HepG2 (cell line): ENCODE measurements at regions not wholly inside any gene's neighbourhood (a gene's known extent, or its start where the extent isn't known, plus 50 kb on each side); places are given as distances from the start of the nearest gene placed in this dataset.
"Not testable (repeated sequence)": the region's sequence is repeated elsewhere in the genome, so short reads cannot be mapped to it uniquely, and the experiment has no call there.

ENCODE experiments used
- ATAC-seq: fragments of 200-7000 bp; cut with Tn5 transposase; 3 replicates; pipeline ENCODE4 v1.9.1; 2020; ENCODE audit warnings: mild to moderate bottlenecking, moderate library complexity
- BruUV-seq: library from RNA; stranded (reverse); fragments of 400-500 nt; replicated peaks from 2 replicates; lab custom pipeline; 2021; lab: Mats Ljungman, UMichigan
- CTCF ChIA-PET: fragments of 300-600 bp; formaldehyde crosslinking; extraction: SDS; loops from one replicate; lab custom pipeline; 2021; ENCODE audit warnings: low total read pairs, inconsistent platforms, low intra/inter-chr PET ratio; lab: Yijun Ruan, JAX
- POLR2A ChIA-PET: fragments of 350-600 bp; sonication (Branson Sonifier 250); formaldehyde crosslinking; loops from one replicate; lab custom pipeline; 2020; ENCODE audit warnings: antibody characterized with exemption, inconsistent platforms; lab: Yijun Ruan, JAX
- DNase-seq: peaks from one replicate; pipeline ENCODE4 v3.0.0-alpha.2; 2015; ENCODE audit warnings: low spot score
- FAIRE-seq: peaks from 3 replicates; lab custom pipeline; 2011; peaks lifted over from hg19 to GRCh38; lab: Jason Lieb, UNC
- H2AFZ ChIP-seq: one replicate; pipeline ENCODE4 v1.6.1; 2011; ENCODE audit warnings: low read length, inconsistent platforms
- H3K27ac ChIP-seq: fragments of 300-600 bp; 3 replicates; pipeline ENCODE4 v1.8.0; 2011; ENCODE audit warnings: mixed run types, mild to moderate bottlenecking, mixed read lengths, low read length, inconsistent platforms; ENCODE audit not compliant: insufficient read depth; ENCODE audit errors: extremely low read length
- H3K27me3 ChIP-seq, 2 experiments: fragments of 200-600 bp in 1 of 2; 2 replicates in 1 of 2; 3 replicates in 1 of 2; pipeline versions ENCODE4 v1.6.0 to v1.8.0; 2011; ENCODE audit warnings: low read length in 2 of 2, mild to moderate bottlenecking in 2 of 2, moderate library complexity in 2 of 2, inconsistent platforms in 1 of 2; ENCODE audit not compliant: insufficient read depth in 2 of 2, control insufficient read depth in 1 of 2
- H3K36me3 ChIP-seq, 2 experiments: fragments of 200-600 bp in 1 of 2; replicated peaks in 1 of 2; 2 replicates in 1 of 2; 3 replicates in 1 of 2; pipeline versions ENCODE4 v1.5.1 to v1.8.0; 2011; ENCODE audit warnings: low read length in 2 of 2, inconsistent platforms in 1 of 2; ENCODE audit not compliant: insufficient read depth in 2 of 2, control insufficient read depth in 1 of 2
- H3K4me1 ChIP-seq: 2 replicates; pipeline ENCODE4 v1.5.1; 2012; ENCODE audit warnings: low read length, inconsistent platforms; ENCODE audit not compliant: insufficient read depth
- H3K4me2 ChIP-seq: 2 replicates; pipeline ENCODE4 v1.6.0; 2011; ENCODE audit warnings: low read depth, low read length, inconsistent platforms
- H3K4me3 ChIP-seq, 3 experiments: fragments of 200-600 bp in 1 of 3; sonication (generic), shearing (Covaris generic) in 1 of 3; replicated peaks in 1 of 3; 2 replicates each; pipeline ENCODE4 v1.5.1; 2011 to 2016; ENCODE audit warnings: low read length in 3 of 3, inconsistent platforms in 2 of 3, low read depth in 2 of 3, mild to moderate bottlenecking in 2 of 3, control low read depth in 1 of 3, mixed read lengths in 1 of 3; ENCODE audit not compliant: insufficient read depth in 1 of 3
- H3K79me2 ChIP-seq: one replicate; pipeline ENCODE4 v1.6.1; 2011; ENCODE audit warnings: low read length, inconsistent platforms; ENCODE audit not compliant: insufficient read depth
- H3K9ac ChIP-seq: 2 replicates; pipeline ENCODE4 v1.6.0; 2011; ENCODE audit warnings: mild to moderate bottlenecking, low read depth, low read length, inconsistent platforms; ENCODE audit not compliant: insufficient read depth
- H3K9me3 ChIP-seq: 2 replicates; pipeline ENCODE4 v1.5.1; 2012; ENCODE audit warnings: mild to moderate bottlenecking, low read length
- H4K20me1 ChIP-seq: 2 replicates; pipeline ENCODE4 v1.6.0; 2011; ENCODE audit warnings: inconsistent platforms, mild to moderate bottlenecking, low read length, moderate library complexity; ENCODE audit not compliant: insufficient read depth
- NFE2L2 ChIP-seq: fragments of 150-350 bp; IDR thresholded peaks from 2 replicates; pipeline ENCODE4 v1.6.1; 2014; ENCODE audit warnings: low read length
- ZNF850 ChIP-seq: sonication (generic); formaldehyde crosslinking; conservative IDR thresholded peaks from 2 replicates; pipeline ENCODE4 v1.9.0; 2021; ENCODE audit warnings: mild to moderate bottlenecking, missing genetic modification reagents
- WGBS: methylation state at CpG from one replicate; pipeline ENCODE4 v1.1.6; 2017; ENCODE audit warnings: low lambda C conversion rate; 5-methylcytosine and 5-hydroxymethylcytosine counted together
- in situ Hi-C: cut with HindIII; loops from 2 replicates; pipeline ENCODE4 v1.10.0; 2017; ENCODE audit warnings: low pct_unique_long_range_greater_than_20kb; ENCODE audit not compliant: extremely low pct_ligation_motif_present
- intact Hi-C: fragments of 100-400 bp; cut with micrococcal nuclease; formaldehyde crosslinking; loops from one replicate; pipeline ENCODE4 v1.10.0; 2022; ENCODE audit not compliant: unreplicated experiment

GRCh38 chr4:122997463-122998101 is 75.2 kb upstream of the NUDT6 start:
- Histone ChIP-seq H4K20me1 (no peaks in the 10 kb centered on the region), H3K27me3 (no peaks in the 10 kb centered on the region; a peak in 1 of 5 replicates), H3K4me3 (no peak overlapping the region), H2AFZ (no peak overlapping the region), H3K27ac (no peak overlapping the region), H3K4me2 (no peak overlapping the region), H3K36me3 (no peaks in the 10 kb centered on the region; a peak in 1 of 5 replicates), H3K9ac (no peak overlapping the region), H3K9me3 (no peaks in the 10 kb centered on the region), H3K4me1 (no peaks in the 10 kb centered on the region), H3K79me2 (no peaks in the 10 kb centered on the region)
- intact Hi-C loops: no loop called here
- BruUV-seq: no TSS peak
- ChIA-PET POLR2A (no interaction called here), CTCF (no interaction called here)
- FAIRE-seq: no peak
- TF ChIP-seq NFE2L2: peak; percentile 42; the same call in 1 of the 2 replicates
- TF ChIP-seq ZNF850 (CRISPR knock-in tag): no peak
- no peak for DNase-seq
- no peak for ATAC-seq
- in situ Hi-C loops: no loop called here
- 100% methylated on average over 2 of the region's 2 CpGs for WGBS

DNA sequence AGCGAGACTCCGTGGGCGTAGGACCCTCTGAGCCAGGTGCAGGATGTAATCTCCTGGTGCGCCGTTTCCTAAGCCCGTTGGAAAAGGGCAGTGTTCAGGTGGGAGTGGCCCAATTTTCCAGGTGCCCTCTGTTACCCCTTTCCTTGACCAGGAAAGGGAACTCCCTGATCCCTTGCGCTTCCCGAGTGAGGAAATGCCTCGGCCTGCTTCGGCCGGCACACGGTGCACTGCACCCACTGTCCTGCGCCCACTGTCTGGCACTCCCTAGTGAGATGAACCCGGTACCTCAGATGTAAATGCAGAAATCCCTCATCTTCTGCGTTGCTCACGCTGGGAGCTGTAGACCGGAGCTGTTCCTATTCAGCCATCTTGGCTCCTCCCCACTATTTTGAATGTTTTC is 81.7 kb upstream of the NUDT6 start:
- H3K4me3 ChIP-seq, H4K20me1 ChIP-seq, H3K27ac ChIP-seq, FAIRE-seq, H2AFZ ChIP-seq, H3K27me3 ChIP-seq, intact Hi-C loops, in situ Hi-C loops, H3K9ac ChIP-seq, H3K4me2 ChIP-seq, H3K36me3 ChIP-seq, DNase-seq, H3K9me3 ChIP-seq, BruUV-seq, ATAC-seq, POLR2A ChIA-PET, H3K79me2 ChIP-seq, CTCF ChIA-PET: not testable (repeated sequence)
- peaks cover 13% of the 10 kb centered on the region for H3K4me1 ChIP-seq
- WGBS: 97% methylated on average over 16 of the region's 17 CpGs
